NCI-H2081 (cell line): ENCODE measurements at regions not wholly inside any gene's neighbourhood (a gene's known extent, or its start where the extent isn't known, plus 50 kb on each side); places are given as distances from the start of the nearest gene placed in this dataset.
"Not testable (repeated sequence)": the region's sequence is repeated elsewhere in the genome, so short reads cannot be mapped to it uniquely, and the experiment has no call there.

Experiments used
- DNase-seq, 2 experiments: peaks; one replicate each; lab custom pipeline; 2025; lab: John Stamatoyannopoulos, UW

DNA sequence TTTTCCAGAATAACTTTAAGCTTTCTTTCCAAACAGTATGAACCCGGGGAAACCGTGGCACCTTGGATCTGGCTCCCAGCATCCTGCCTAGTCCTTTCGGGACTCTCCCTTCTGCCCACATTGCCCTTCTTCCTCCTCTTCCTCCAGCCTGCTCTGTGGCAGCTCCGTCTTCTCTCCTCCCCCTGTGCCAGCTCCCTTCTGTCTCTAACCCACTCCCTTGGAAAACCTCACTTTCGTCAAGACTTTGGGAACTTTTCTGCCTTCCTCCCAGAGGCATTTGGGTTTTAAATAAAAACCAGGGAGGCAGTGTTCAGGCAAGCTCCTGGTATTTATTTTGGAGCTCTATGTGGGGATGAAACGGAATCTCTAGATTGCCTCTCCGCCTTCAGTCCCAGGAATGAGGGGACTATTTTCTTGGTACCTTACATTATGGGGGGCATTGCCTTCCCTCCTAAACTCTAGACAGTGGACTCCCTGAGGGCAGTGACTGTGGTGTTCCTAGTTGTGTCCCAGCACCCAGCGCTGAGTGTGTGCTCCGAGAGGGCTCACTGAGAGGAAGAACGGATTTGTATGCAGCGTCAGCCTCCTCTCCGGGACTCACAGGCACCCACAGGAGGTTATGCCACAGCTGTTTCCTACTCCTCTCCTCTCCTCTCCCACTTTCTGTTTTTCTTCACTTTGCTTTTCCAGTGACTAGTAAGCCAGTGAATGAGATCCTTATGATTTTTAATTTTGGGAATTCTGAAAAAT, 105.4 kb upstream of the MRPS22 start:
- DNase-seq, result no peak

DNA sequence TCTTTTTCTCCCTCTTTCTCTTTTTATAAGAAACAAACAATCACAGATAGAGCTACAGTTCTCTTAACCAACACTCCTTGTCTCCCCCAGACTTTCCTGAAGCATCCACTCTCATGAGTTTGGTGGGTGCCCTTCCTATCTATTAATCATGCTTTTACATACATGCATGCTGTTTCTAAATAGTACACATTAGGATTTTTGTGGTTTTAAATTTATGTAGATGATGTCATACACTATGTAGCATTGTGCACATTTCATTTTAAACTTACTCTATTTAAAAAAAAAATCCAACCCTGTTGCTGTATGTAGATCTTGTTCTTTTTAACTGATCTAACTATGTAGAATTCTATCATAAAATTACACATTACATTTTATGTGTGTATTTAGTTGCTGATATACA, 104.3 kb upstream of the MRPS22 start:
- no peak for DNase-seq

DNA sequence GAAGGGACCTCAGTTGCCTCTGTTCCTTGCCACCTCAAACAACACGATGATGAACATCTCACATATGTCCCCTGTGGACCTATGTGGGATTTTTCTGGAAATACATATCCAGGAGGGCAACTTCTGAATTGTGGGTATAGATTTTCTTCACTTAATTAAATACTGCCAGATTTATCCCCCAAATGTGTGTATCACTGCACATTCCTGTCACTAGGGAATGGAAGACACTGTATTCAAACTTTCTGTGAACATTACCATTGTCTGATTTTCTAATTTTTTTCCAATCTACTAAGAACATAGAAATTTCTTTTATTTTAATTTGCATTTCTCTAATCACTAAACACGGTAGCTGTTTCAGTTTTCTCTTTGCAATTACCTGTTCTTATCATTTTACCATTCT, 102.0 kb upstream of the MRPS22 start:
- no peak for DNase-seq

DNA sequence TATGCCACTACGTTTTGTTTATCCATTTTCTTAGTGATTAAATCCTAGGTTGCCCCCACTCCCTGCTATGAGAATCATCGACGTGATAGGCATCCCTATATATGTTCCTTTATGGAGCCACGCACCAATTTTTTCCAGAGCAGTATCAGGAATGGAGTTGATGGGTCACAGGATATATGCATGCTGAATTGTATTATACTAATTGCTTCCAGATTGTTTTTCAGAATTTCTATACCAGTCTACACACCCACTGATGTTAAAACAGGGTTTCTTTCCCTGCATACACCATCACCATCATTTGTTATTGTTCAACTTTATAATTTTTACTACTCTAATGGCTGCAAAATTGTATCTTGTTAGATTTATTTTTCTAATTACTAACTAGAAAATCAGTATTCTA, 100.1 kb upstream of the MRPS22 start:
- DNase-seq, result no peak

DNA sequence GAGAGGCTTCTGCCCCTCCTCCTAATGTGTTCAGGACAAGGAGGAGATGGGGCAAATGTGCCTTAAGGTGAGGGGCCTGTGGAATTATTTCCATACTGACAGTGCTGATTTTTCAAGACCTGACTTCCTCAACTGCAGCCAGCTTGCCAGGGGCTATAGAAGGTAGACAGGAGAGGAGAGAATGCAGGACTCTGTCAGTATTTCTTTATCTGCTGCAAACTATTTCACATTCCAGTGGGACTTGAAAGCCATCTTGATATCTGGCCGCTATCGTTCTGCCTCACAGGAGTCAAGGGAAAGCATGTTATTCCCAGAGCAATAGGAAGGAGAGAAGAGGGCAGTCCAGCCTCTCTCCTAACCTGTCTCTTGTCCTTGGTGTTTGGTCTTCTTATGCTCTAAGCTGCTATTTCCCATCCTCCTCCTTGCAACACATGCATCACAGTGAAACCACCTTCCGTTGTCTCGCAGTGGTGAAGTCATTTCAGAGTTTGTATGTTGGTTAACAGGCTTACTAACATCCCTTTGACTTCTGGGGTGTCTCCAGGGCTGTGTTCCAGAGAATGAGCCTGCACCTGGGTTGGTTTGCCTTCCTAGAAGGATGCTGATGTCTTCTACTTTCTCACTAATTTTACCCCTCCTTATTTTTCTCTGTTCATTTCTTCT, 95.1 kb upstream of the MRPS22 start:
- DNase-seq, result no peak

DNA sequence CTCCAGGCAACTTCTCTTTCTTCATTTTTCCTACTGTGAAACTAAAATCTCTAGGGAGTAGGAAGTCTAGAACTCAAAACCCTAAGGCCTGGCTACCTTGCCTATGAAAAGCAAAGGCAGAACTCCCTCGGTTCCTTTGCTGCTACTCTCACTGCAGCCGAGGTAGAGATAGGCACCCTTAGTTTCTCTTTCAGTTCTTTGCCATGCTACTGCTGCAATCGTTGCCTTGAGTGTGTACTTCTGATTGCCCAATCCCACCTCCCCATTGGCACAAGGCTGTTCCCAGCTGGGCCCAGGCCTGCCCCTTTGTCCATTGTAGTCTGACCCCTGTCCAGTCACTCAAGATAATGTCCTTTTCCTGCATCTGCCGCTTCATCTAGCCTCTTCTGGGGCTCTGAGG, 92.3 kb upstream of the MRPS22 start:
- no peak for DNase-seq

DNA sequence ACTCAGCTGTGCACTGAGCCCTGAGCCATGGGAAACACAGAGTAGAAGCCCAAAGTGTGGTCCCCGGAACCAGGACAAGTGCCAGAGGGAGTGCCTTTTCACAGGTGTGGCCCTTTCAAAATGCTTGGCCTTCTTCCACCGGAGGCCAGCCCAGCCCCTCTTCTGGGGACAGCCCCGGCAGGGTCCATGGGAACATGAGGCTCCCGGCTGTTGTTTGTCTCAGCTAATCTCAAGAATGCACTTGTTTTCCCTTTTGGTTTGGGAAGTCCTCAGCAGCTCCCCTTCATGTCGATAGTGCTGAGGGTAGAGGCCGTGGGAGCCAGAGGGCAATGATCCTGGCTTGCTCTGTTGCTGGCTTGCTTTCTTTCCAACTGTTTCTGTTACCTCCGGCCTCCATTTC, 91.1 kb upstream of the MRPS22 start:
- no peak for DNase-seq

DNA sequence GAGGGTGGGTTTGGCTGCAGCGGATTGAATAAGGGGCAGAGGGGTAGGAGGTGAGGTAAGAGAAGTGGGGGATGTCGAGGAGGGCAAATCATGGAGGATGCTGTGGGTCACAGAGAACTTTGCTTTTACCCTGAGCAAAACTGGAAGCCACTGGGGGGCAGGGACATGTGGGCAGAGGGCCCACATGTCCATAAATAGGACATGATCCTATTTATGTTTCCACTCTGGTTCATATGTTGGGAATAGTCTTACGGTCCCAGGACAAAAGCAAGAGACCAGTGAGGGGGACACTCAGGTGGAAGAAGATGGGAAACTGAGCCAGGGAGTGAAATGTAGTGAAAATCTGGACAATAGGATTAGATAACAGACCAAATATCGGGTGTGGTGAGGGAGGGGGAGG, 85.5 kb upstream of the MRPS22 start:
- no peak for DNase-seq

DNA sequence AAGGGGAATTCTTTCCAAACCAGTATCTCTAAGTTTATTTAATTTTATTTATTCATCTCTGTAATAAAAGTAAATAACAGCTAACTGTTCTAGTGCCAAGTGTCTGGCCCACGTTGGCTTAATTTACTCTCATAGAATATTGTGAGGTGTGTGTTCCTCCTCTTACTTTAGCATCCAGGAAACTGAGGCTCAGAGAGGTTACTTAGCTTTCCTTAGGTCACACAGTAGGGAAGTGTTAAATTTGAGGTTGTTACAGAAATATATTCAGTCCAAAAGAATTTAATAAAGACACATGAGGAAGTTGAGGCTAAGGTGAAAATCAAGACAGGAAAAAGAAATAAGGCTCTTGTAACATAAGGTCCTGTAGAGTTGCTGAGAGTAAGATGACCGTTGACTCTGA, 84.4 kb upstream of the MRPS22 start:
- DNase-seq, result no peak

DNA sequence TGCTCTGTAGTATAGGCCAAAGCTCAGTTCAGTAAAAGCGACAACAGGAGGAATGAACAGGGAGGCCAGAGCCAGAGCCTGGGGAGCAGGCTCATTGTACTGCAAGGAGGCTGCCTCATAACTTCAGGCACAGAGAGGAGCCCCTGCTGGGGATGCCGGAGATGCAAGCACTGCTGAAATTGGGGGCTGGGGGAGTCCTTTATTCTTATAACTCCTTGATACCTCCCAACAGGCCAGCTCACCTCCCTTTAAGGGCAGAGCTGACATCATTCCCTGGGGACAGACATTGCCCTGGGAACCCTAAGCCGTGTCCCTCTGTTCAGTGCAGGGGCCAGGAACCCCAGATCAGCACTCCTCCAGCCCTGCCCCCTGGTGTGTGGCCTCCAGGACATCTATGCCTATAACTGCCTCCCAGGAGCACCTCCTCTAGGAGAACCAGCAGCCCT, 83.8 kb upstream of the MRPS22 start:
- no peak for DNase-seq

DNA sequence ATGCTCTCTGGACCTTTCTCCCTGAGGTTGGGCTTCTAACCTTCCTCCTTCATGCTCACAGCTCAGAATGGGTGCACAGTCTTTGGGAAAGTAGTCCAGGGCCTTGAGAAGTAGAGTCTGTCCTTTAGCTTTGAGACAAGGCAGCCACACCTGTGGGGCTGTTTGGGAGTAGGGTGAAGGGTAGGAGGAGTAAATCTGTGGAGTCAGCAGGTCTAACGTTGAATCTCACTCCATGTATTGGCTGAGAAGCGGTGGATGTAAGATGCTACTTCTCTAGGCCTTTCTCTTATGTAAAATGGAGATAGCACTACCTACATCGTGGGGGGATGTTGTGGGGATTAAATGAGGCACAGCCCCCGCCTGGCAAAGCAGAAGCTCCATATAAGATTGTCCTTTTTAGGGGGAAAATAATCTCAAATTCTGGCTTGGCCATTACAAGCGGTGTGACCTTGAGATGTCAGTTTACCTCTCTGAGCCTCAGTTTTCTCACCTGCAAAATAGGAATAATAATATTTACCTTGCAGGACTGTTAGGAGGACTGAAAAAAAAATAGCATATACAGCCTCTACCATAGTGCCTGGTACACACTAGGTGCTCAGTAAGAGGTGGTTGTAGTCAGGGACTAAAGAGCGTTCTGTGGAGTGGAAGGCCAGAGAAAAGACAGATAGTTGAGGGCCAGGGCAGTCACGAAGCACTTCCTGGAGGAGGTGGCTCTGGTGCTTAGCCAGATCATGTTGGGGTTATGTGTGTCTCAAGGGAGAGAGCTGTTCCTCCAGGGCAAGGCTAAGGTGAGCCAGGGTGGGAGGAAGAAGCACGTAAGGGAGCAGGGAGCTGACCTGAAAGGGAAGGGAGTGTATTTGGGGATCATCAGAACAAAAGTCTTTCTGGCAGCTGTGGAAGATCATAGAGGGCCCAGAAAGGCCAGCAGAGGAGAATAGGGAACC, 82.8 kb upstream of the MRPS22 start:
- no peak for DNase-seq

DNA sequence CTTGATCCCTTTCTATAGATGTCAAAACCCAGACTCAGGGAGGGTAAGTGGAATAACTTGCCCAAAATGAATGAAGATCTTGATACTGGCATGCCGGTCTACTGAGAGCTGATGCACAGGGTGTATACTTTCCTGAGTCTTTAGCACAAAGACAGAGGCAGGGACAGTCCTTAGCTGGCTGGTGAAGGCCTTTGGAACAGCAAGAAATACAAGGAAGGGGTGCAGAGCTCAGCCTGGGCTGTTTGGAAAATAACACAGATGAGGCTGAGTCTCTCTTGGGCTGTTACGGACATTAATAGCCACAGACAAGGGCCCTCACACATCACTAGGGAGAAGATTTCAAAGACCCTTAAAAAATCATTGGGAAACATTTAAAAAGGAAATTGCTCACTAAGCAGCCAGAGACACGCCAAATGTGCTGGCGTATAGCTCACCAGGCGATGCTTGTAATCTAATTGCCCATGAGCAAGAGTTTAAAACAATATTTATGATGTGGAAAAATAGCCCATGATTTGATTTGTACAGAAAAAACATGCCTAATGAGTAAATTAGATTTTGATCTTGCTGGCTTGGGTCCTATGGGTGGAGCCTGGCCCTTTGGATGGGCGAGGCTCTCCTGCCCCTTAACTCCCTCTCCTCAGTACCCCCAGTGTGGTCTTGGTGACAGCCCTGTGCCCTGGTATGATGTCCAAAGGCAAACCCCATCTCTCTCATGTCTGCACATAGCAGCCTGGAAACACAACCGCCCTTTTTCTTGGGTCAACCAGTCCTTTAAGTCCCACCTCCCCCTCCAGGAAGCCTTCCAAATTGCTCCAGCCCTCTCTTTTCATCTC, 81.8 kb upstream of the MRPS22 start:
- DNase-seq, result no peak

DNA sequence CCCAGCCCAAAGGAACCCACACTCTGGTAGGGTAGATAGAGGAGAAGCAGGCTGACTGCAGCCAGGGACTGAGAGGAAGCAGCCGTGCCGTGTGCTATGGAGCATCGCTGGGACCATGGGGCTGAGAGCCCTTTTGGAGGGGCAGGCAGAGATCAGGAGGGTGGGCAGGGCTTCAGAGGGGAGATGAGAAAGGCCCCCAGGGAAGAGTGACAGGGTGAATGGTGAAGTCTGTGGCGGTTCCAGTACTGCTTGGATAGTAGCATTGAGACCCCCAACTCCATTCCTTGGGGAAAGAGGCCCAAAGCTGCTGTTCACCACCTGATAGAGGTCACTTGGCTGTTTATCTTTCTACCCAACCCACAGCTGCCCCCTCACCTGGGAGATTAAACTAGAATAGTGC, 80.0 kb upstream of the MRPS22 start:
- no peak for DNase-seq

DNA sequence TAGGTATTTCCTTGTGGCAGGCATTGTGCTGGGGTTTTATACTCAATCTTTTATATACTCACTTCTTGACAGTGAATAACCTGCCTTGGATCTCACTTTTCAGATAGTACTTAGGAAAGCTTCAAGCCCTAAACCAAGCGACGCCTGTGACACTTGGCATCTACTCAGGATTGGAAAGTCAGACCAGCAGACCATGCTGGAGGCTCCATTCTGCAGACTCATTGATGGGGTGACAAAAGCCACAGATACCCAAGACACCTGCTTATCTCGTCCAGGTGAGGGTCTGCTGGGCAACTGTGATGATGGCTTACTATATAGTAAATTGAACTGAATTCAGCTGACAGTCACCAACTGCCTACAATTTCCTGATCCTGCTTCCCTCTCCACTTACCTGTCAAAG, 79.4 kb upstream of the MRPS22 start:
- DNase-seq, result no peak

DNA sequence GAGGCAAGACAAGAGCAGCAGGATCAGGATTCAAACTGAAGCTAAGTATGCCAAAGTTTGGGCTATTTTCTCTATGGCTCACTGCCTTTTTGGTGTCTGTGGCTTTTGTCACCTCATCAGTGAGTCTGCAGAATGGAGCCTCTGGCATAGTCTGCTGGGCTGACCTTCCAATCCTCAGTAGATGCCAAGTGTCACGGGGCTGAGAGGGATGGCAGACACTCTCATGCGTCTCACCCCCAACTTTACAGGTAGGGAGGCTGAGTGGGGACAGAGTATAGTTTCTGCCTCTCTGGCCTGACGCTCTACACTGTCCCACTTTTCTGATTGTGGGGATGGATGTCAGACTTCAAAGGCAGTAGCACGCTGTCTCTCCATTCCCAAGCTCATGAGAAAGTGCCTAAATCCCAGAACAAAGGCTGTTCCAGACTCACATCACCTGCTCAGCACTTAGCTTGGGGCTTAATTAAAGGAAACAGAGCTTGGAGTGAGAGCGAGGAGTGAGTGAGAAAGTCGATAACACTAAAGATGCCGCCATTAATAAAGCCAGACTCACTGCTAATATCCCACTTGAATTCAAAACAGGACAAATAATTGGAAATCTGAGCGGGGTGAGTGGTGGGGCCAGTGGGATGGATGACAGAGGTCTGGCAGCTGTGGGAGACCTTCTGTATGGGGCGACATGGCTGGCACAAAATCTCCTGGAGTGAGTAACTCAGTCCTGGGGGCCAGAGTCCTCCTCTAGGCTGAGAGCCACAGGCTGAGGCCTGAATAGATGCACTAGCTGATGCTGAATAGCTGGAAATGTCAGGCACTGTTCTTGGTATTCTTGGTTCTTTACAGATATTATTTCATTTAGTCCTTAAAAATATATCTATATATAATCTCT, 78.4 kb upstream of the MRPS22 start:
- DNase-seq, result no peak

DNA sequence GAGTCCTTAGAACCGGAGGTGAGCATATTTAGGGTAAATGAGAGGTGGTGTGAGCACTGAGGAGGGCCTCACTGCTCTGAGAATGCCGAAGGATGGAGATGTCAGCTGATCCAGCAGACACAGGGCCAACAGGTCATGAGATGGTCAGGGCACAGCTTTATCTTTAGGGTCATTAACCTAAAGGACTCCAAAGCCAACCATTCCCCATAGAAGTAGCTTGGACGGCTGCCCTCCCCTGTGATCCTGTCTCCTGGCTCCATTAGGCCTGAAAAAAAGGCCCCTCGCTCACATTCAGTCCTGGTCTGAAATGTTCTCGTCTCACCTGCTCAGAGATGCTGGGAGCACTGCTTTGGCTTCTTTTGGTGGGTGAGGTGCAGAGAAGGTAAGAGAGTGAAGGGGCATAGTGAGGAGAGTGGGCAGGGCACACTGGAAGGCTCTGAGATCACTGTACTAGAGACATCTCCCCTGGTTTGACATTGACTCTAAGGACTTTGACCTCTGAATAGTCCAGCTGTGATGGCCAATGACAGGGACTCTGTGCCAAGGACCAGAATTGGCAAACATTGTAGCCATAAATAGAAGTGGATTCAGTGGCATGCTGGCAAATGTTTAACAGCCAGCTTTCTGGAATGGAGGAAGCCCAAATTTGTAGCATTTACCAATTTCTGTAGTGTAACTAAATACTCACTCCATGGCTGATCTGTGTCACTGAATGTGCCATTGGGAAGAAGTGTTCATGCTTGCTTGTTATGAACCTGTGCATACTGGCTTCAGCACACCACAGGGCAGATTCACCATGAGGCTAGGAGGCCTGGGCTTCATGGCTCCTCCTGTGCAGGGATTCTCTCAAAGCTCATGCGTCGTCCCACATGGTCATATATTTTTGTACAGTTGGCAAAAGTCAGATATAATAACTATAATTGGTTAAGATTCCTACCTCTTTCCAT, 76.2 kb upstream of the MRPS22 start:
- no peak for DNase-seq

DNA sequence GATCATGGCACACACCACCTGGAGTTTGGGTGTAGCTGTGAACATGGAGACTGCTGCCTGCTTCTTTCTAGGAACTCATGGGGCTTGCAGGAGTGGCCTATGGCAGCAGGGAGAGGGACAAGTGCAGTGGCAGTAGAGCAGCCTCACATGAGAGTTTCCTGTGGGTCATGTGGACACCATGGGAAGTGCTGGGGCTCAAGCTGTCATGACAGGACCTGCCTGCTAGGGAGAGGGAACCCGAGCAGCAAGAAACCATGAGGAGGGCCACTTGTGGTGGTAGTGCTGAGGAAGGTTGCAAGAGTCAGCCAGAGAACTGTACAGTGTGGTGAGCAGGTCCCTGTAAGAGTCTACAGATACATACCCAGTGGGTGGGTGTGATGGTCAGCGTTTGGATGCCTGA, 73.8 kb upstream of the MRPS22 start:
- DNase-seq, result no peak

DNA sequence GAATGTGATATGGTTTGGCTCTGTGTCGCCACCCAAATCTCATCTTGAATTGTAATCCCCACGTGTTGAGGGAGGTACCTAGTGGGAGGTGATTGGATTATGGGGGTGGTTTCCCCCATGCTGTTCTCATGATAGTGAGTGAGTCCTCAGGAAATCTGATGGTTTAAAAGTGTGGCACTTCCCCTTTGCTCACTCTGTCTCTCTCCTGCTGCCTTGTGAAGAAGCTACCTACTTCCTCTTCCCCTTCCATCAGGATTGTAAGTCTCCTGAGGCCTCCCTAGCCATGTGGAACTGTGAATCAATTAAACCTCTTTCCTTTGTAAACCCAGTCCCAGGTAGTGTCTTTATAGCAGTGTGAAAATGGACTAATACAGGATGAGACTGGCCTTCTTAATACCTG, 73.2 kb upstream of the MRPS22 start:
- DNase-seq, result not testable (repeated sequence)

DNA sequence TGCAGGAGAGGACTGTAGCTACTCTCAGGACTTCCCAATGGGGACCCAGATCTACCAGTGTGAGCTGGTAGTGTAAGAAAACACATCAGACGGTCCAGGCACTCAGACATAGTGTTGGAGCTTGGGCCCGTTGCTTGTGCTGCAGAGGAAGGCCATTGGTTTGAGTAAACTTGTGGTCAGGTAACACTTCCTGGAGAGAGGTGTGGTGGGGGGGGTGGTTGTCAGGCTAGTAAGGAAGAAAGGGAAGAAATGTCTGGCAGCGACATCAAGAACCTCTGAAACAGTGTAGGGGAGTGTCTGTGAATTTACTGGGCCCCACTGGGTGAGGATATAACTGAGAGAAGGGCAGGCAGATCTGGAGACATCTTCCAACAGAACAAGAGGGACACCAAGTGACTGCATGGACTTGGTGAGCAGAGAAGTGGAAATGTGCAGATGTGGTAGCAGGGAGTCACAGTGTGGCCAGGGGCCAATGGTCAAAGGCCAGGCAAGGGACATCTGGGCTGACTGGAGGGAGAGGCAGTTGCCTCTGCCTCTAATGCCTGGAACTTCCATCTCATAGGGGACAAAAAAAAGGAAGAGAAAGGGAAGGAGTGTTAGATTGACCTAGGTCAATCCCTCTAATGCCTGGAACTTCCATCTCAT, 63.7 kb upstream of the MRPS22 start:
- no peak for DNase-seq
